Panc1 (cell line): ENCODE measurements at regions not wholly inside any gene's neighbourhood (a gene's known extent, or its start where the extent isn't known, plus 50 kb on each side); places are given as distances from the start of the nearest gene placed in this dataset.
"Not testable (repeated sequence)": the region's sequence is repeated elsewhere in the genome, so short reads cannot be mapped to it uniquely, and the experiment has no call there.

ENCODE experiments used
- ATAC-seq: fragments of 200-7000 bp; cut with Tn5 transposase; 2 replicates; pipeline ENCODE4 v1.9.1; 2020; ENCODE audit warnings: mild to moderate bottlenecking, moderate library complexity
- BruUV-seq: library from RNA; stranded (reverse); fragments of 400-500 nt; replicated peaks from 2 replicates; lab custom pipeline; 2021; lab: Mats Ljungman, UMichigan
- CTCF ChIA-PET: fragments of 300-600 bp; sonication (Branson Sonifier 250); formaldehyde crosslinking; loops from one replicate; lab custom pipeline; 2022; ENCODE audit warnings: antibody characterized with exemption; lab: Charles Lee
- POLR2A ChIA-PET: fragments of 300-600 bp; sonication (Branson Sonifier 250); formaldehyde crosslinking; loops from one replicate; lab custom pipeline; 2022; ENCODE audit warnings: antibody characterized with exemption; lab: Charles Lee
- DNase-seq: peaks from one replicate; pipeline ENCODE4 v3.0.0-alpha.2; 2010; ENCODE audit warnings: low read depth, low spot score
- H3K27ac ChIP-seq: 2 replicates; pipeline ENCODE4 v1.5.1; 2011; ENCODE audit warnings: mild to moderate bottlenecking, low read length, inconsistent platforms
- H3K27me3 ChIP-seq: fragments of 200-500 bp; sonication (Bioruptor generic); 2 replicates; pipeline ENCODE4 v1.6.0; 2014; ENCODE audit warnings: low read length, inconsistent platforms; ENCODE audit not compliant: control insufficient read depth, insufficient read depth
- H3K36me3 ChIP-seq: fragments of 200-500 bp; sonication (Bioruptor generic); 2 replicates; pipeline ENCODE4 v1.5.1; 2014; ENCODE audit warnings: inconsistent platforms, mild to moderate bottlenecking, low read length, moderate library complexity; ENCODE audit not compliant: control insufficient read depth, insufficient read depth
- H3K4me1 ChIP-seq: 2 replicates; pipeline ENCODE4 v1.5.1; 2011; ENCODE audit warnings: inconsistent platforms, mild to moderate bottlenecking, low read length, moderate library complexity; ENCODE audit not compliant: control insufficient read depth, insufficient read depth
- H3K4me3 ChIP-seq, 2 experiments: 2 replicates each; pipeline ENCODE4 v1.5.1; 2011 to 2012; ENCODE audit warnings: low read depth in 2 of 2, low read length in 2 of 2, mild to moderate bottlenecking in 2 of 2, inconsistent platforms in 1 of 2, moderate library complexity in 1 of 2
- H3K9me3 ChIP-seq: fragments of 200-500 bp; sonication (Bioruptor generic); 2 replicates; pipeline ENCODE4 v1.5.1; 2014; ENCODE audit warnings: low read depth, mild to moderate bottlenecking, inconsistent platforms, low read length, moderate library complexity; ENCODE audit not compliant: control insufficient read depth, insufficient read depth
- CTCF ChIP-seq: fragments of 450-650 bp; IDR thresholded peaks from 2 replicates; pipeline ENCODE4 v1.5.1; 2017; ENCODE audit warnings: mild to moderate bottlenecking
- POLR2AphosphoS5 ChIP-seq: IDR thresholded peaks from 2 replicates; pipeline ENCODE4 v1.6.1; 2012; ENCODE audit warnings: mild to moderate bottlenecking, low read depth, low read length, moderate library complexity
- SIN3A ChIP-seq: IDR thresholded peaks from 2 replicates; pipeline ENCODE4 v1.6.1; 2012; ENCODE audit warnings: low read depth, mild to moderate bottlenecking, low read length, moderate library complexity, borderline replicate concordance; ENCODE audit not compliant: insufficient read depth
- TCF7L2 ChIP-seq: IDR thresholded peaks from 2 replicates; pipeline ENCODE4 v1.6.1; 2011; ENCODE audit warnings: mild to moderate bottlenecking, low read depth, low read length, inconsistent platforms
- in situ Hi-C: cut with HindIII; loops from 2 replicates; pipeline ENCODE4 v1.10.0; 2016; ENCODE audit warnings: low sequenced_read_pairs, low pct_unique_long_range_greater_than_20kb
- intact Hi-C: fragments of 100-400 bp; cut with micrococcal nuclease; formaldehyde crosslinking; loops from one replicate; pipeline ENCODE4 v1.10.0; 2022; ENCODE audit not compliant: unreplicated experiment
- TF ChIP-seq, protein P1 (sequence below), 2 experiments: IDR thresholded peaks; 2 replicates each; pipeline ENCODE4 v1.6.1; 2011 to 2012; ENCODE audit warnings: low read depth in 2 of 2, control low read depth in 1 of 2, low read length in 1 of 2, mild to moderate bottlenecking in 1 of 2, moderate library complexity in 1 of 2; ENCODE audit not compliant: insufficient read depth in 1 of 2

- ATAC-seq (no peak), DNase-seq (no peak)
- ChIA-PET CTCF (interaction anchor here (0.7 kb wide), 1 partner anchor 90 kb away, joined by 9 read pairs; no protein-coding TSS in a partner anchor), POLR2A (interaction anchor here (0.6 kb wide), 1 partner anchor 970 kb away, joined by 3 read pairs; no protein-coding TSS in a partner anchor)
- in situ Hi-C loops (no loop called here), intact Hi-C loops (no loop called here)
- H3K36me3 ChIP-seq, result no peaks in the 10 kb centered on the region
- peaks cover 23% of the 10 kb centered on the region; the same call in 1 of the 2 replicates for H3K27me3 ChIP-seq
- no peaks in the 10 kb centered on the region for H3K9me3 ChIP-seq
- no peak overlapping the region for H3K27ac ChIP-seq
- BruUV-seq, result no TSS peak
- no peak overlapping the region for H3K4me3 ChIP-seq
- TF ChIP-seq TCF7L2 (no peak), CTCF (no peak), POLR2AphosphoS5 (no peak), SIN3A (no peak)
- TF ChIP-seq, protein P1, sequence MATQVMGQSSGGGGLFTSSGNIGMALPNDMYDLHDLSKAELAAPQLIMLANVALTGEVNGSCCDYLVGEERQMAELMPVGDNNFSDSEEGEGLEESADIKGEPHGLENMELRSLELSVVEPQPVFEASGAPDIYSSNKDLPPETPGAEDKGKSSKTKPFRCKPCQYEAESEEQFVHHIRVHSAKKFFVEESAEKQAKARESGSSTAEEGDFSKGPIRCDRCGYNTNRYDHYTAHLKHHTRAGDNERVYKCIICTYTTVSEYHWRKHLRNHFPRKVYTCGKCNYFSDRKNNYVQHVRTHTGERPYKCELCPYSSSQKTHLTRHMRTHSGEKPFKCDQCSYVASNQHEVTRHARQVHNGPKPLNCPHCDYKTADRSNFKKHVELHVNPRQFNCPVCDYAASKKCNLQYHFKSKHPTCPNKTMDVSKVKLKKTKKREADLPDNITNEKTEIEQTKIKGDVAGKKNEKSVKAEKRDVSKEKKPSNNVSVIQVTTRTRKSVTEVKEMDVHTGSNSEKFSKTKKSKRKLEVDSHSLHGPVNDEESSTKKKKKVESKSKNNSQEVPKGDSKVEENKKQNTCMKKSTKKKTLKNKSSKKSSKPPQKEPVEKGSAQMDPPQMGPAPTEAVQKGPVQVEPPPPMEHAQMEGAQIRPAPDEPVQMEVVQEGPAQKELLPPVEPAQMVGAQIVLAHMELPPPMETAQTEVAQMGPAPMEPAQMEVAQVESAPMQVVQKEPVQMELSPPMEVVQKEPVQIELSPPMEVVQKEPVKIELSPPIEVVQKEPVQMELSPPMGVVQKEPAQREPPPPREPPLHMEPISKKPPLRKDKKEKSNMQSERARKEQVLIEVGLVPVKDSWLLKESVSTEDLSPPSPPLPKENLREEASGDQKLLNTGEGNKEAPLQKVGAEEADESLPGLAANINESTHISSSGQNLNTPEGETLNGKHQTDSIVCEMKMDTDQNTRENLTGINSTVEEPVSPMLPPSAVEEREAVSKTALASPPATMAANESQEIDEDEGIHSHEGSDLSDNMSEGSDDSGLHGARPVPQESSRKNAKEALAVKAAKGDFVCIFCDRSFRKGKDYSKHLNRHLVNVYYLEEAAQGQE (IDR thresholded peaks at IDR 0.05; ENCODE audit: insufficient read depth in 1 of 2, low read depth in 2 of 2, low read length in 1 of 2), result no peak
- H3K4me1 ChIP-seq, result no peaks in the 10 kb centered on the region
Observed at GRCh38 chr5:135167634-135168033, 133.6 kb upstream of the PITX1 start.

GRCh38 chr5:135164873-135165614 is 131.0 kb upstream of the PITX1 start:
- POLR2A ChIA-PET, H3K4me3 ChIP-seq, H3K9me3 ChIP-seq, H3K27ac ChIP-seq, H3K4me1 ChIP-seq, BruUV-seq, intact Hi-C loops, H3K36me3 ChIP-seq, CTCF ChIA-PET, ATAC-seq, DNase-seq, in situ Hi-C loops: not testable (repeated sequence)
- peaks cover 20% of the 10 kb centered on the region; the same call in 1 of the 2 replicates for H3K27me3 ChIP-seq

- no peaks in the 10 kb centered on the region for H3K9me3 ChIP-seq
- DNase-seq, result no peak
- H3K36me3 ChIP-seq, result no peaks in the 10 kb centered on the region
- no TSS peak for BruUV-seq
- ChIA-PET POLR2A (no interaction called here), CTCF (no interaction called here)
- H3K27ac ChIP-seq, result no peak overlapping the region
- H3K4me3 ChIP-seq, result no peak overlapping the region
- intact Hi-C loops (no loop called here), in situ Hi-C loops (no loop called here)
- peaks cover 11% of the 10 kb centered on the region; the same call in 1 of the 2 replicates for H3K27me3 ChIP-seq
- TF ChIP-seq CTCF (no peak), SIN3A (no peak), POLR2AphosphoS5 (no peak), TCF7L2 (no peak)
- TF ChIP-seq, protein P1 (IDR thresholded peaks at IDR 0.05; ENCODE audit: insufficient read depth in 1 of 2, low read depth in 2 of 2, low read length in 1 of 2), result no peak
- no peak for ATAC-seq
- H3K4me1 ChIP-seq, result no peaks in the 10 kb centered on the region
Observed at GRCh38 chr5:135163964-135164363, 129.9 kb upstream of the PITX1 start.
